ENCODE measurements at regions not wholly inside any gene's neighbourhood (a gene's known extent, or its start where the extent isn't known, plus 50 kb on each side); places are given as distances from the start of the nearest gene placed in this dataset.
A peak's percentile ranks its signal among the peaks of the same experiment; 100 is the strongest.
"Not testable (repeated sequence)": the region's sequence is repeated elsewhere in the genome, so short reads cannot be mapped to it uniquely, and the experiment has no call there.

GRCh38 chr2:176924909-176925534 is 287.6 kb upstream of the HNRNPA3 start:
- Histone ChIP-seq H3K4me3 (no peak overlapping the region), H3K4me1 (no peaks in the 10 kb centered on the region), H3K36me3 (no peaks in the 10 kb centered on the region), H3K27me3 (no peaks in the 10 kb centered on the region), H3K9me3 (no peaks in the 10 kb centered on the region), H3K27ac (no peak overlapping the region)
- TF ChIP-seq POLR2A (IDR thresholded peaks at IDR 0.05) (no peak), CTCF (IDR thresholded peaks at IDR 0.05) (no peak)
- DNase-seq, result no peak

GRCh38 chr2:176926453-176926852 is 286.1 kb upstream of the HNRNPA3 start:
- Histone ChIP-seq H3K4me3 (no peak overlapping the region), H3K27me3 (no peaks in the 10 kb centered on the region), H3K9me3 (no peaks in the 10 kb centered on the region), H3K36me3 (no peaks in the 10 kb centered on the region), H3K27ac (no peak overlapping the region), H3K4me1 (no peaks in the 10 kb centered on the region)
- no peak for TF ChIP-seq POLR2A (IDR thresholded peaks at IDR 0.05)
- no peak for TF ChIP-seq CTCF (IDR thresholded peaks at IDR 0.05)
- DNase-seq, result no peak

- not testable (repeated sequence) for H3K36me3 ChIP-seq, H3K27ac ChIP-seq, H3K27me3 ChIP-seq, H3K4me3 ChIP-seq, H3K9me3 ChIP-seq, H3K4me1 ChIP-seq, DNase-seq
These were observed 283.2 kb upstream of the HNRNPA3 start for GRCh38 chr2:176929387-176929786.

- H3K27ac ChIP-seq, result no peak overlapping the region
- DNase-seq, result no peak
- TF ChIP-seq POLR2A (IDR thresholded peaks at IDR 0.05) (no peak), CTCF (IDR thresholded peaks at IDR 0.05) (peak in 2 of 6 experiments; percentile 2 to 18)
- no peaks in the 10 kb centered on the region for H3K27me3 ChIP-seq
- no peaks in the 10 kb centered on the region for H3K9me3 ChIP-seq
- no peak overlapping the region for H3K4me3 ChIP-seq
- H3K4me1 ChIP-seq, result no peaks in the 10 kb centered on the region
- no peaks in the 10 kb centered on the region for H3K36me3 ChIP-seq
These were observed 280.7 kb upstream of the HNRNPA3 start for GRCh38 chr2:176931588-176932563.

- H3K27ac ChIP-seq, result no peak overlapping the region
- H3K36me3 ChIP-seq, result no peaks in the 10 kb centered on the region
- DNase-seq, result no peak
- no peak overlapping the region for H3K4me3 ChIP-seq
- no peak for TF ChIP-seq CTCF (IDR thresholded peaks at IDR 0.05)
- TF ChIP-seq POLR2A (IDR thresholded peaks at IDR 0.05), result no peak
- no peaks in the 10 kb centered on the region for H3K4me1 ChIP-seq
- H3K27me3 ChIP-seq, result no peaks in the 10 kb centered on the region
- no peaks in the 10 kb centered on the region for H3K9me3 ChIP-seq
These were observed 278.5 kb upstream of the HNRNPA3 start for GRCh38 chr2:176934131-176934530.

GRCh38 chr2:176934869-176935415 is 277.7 kb upstream of the HNRNPA3 start:
- DNase-seq, result no peak
- H3K4me1 ChIP-seq, result no peaks in the 10 kb centered on the region
- H3K27ac ChIP-seq, result no peak overlapping the region
- no peak overlapping the region for H3K4me3 ChIP-seq
- H3K36me3 ChIP-seq, result no peaks in the 10 kb centered on the region
- H3K27me3 ChIP-seq, result no peaks in the 10 kb centered on the region
- no peak for TF ChIP-seq CTCF (IDR thresholded peaks at IDR 0.05)
- H3K9me3 ChIP-seq, result no peaks in the 10 kb centered on the region

Measured in Peyer's patch (tissue), 4 donors.